NCI-H128 (cell line): ENCODE measurements at regions not wholly inside any gene's neighbourhood (a gene's known extent, or its start where the extent isn't known, plus 50 kb on each side); places are given as distances from the start of the nearest gene placed in this dataset.
"Not testable (repeated sequence)": the region's sequence is repeated elsewhere in the genome, so short reads cannot be mapped to it uniquely, and the experiment has no call there.

Experiments used
- DNase-seq: peaks from one replicate; lab custom pipeline; 2025; ENCODE audit not compliant: unreplicated experiment; lab: John Stamatoyannopoulos, UW

DNA sequence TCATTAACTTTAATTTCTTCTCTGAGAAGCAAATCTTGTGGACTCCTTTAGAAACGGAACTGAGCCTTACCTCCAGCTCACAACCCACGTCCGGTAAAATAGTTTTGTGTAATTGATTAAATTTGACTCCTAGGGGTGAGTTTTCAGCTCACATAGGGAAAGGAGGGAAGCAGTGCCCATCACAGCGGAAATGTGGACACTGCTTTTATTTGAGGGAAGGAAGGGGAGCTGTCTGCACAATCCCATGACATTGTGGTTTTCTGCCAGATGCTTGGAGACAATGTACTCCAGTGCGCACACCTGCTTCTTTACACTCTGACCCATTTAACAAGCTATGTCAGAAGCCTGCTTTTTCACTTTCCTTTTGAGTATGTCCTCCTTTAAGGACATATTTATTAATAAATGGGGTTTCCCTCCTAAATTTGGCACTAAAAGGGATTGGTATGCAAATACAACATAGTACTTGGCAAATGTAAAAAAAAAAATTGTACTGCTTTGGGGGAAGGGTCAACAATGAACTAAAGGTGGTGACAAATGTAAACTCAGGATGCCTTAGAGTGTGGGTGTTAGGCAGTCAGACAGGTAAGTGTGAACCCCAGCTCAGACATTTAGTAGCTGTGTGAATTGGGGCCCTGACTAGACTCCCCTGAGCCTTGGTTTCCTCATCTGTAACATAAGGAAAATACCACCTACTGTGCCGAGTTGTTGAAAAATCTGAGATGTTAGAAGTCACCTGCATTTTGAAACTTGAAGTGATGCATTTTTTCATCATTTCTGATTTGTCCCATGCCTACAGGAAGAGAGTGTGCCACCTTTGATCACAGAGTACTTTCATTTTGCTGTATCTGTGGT lies 90.2 kb upstream of the KLF6 start:
- DNase-seq: no peak

GRCh38 chr10:3874610-3874989 lies 89.6 kb upstream of the KLF6 start:
- DNase-seq: not testable (repeated sequence)

- DNase-seq: no peak
Observed at GRCh38 chr10:3873728-3874461, 88.9 kb upstream of the KLF6 start.

GRCh38 chr10:3872712-3873329 lies 87.8 kb upstream of the KLF6 start:
- no peak for DNase-seq

GRCh38 chr10:3871424-3871996 lies 86.5 kb upstream of the KLF6 start:
- DNase-seq: no peak

- no peak for DNase-seq
Observed at GRCh38 chr10:3869036-3869435, 84.0 kb upstream of the KLF6 start.

DNA sequence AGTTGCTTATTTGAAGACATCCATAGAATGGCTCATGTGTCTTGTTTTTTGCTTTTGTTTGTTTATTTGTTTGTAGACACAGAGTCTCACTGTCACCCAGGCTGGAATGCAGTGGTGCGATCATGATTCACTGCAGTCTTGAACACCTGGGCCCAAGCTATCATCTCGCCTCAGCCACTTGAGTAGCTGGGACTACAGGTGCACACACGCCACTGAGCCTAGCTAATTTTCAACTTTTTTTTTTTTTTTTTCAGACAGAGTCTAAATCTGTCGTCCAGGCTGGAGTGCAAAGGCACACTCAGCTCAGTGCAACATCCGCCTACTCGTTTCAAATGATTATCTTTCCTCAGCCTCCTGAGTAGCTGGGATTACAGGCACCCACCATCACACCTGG lies 83.3 kb upstream of the KLF6 start:
- no peak for DNase-seq

GRCh38 chr10:3867454-3868270 lies 82.7 kb upstream of the KLF6 start:
- DNase-seq: no peak

DNA sequence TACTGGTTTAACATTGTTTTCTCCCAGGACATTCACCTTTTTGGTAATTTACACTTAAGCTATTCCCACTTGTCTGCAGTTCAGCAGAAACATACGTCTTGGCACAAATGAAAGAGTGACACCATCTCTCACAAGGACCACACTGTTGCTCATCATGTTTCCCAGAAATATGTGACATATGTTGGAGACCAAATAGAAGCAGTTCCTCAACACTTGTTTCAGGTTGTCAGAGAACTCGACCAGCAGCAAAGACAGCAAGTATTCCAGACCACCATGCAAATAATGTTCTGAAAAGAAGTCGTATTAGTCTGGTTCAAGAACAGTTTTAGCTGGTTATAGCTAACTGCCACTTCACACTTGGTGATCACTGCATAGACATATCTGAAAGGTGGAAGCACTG lies 81.3 kb upstream of the KLF6 start:
- DNase-seq: no peak

DNA sequence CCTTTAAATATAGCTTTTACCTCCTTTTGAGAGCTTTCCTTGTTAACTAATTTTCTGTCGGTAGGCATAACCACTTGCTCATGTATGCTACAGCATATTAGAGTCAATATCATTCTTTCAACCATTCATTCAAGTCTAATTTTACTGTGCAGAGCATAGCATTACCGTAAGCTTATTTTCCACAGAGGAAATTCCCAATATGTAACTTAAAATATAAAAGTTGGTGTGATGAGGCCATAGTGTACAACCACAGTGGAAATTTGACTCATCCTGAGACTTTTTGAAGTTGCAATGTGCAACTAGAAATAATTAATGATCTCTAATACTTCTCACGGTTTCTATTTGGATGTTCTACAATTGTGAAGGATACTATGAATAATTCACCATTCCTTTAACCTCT lies 80.6 kb upstream of the KLF6 start:
- no peak for DNase-seq

- no peak for DNase-seq
Observed at GRCh38 chr10:3861795-3862194, 76.8 kb upstream of the KLF6 start.

DNA sequence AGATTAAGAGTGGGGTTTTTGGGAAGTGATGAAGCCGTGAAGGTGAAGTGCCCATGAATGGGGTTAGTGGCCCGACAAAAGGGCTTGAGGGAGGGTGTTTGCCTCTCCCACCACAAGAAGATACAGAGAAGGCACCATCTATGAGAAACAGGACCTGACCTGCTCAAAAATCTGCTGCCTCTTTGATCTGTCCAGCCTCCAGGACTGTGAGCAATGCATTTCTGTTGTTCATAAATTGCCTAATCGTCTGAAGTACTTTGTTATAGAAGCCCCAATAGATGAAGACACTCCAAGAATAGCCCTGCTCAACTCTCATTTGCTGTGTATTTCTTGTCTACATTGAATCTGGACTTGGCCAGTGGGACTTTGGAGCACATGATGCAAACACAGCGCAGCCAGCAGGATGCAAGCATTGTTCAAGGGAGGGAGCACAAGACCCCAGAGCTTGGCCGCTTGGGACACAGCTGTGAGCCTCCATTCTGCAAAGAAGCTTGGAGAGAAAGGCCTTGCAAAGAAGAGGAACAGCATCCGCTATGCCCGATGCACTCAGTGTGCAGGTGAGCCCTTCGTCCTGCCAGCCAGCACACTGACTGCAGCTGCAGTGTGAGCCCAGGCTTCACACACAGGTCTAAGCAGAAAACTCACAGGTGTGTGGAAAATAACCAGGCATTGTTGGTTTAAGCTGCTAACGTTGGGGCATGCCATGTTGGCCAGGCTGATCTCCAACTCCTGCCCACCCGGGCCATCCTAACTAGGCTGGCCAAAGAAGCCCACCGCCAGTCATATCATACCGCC lies 73.2 kb upstream of the KLF6 start:
- DNase-seq: no peak

DNA sequence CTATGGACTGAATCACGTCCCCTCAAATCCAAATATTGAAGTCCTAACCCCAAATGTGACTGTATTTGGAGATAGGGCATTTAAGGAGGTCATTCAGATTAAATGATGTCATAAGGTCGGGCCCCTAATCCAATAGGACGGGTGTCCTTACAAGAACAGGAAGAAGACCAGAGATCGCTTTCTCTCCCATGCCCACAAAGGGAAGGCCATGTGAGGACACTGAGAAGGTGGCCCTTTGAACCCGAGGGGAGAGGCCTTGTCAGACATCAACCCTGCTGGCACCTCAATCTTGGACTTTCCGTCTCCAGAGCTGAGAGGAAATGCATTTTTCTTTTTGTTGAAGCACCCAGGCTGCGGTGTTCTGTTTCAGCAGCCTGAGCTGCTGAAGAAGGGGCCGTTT lies 72.3 kb upstream of the KLF6 start:
- DNase-seq: no peak

DNA sequence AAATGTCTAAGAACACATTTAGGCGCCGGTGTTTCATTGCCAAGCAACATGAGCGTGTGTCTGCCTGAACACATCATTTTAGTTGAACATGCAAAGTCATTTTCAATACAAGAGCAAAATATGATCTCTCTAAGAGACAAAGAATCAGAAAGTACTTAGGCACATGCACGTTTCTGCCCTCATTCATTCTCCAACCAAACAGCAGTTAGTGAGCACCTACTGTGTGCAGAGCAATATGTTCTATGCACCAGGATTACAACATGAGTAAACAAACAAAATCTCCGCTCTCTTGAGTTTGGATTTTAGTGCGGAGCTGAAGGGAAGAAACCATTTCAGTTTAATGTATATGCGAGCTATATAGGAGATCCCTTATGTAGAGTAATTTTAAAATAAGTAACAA lies 71.6 kb upstream of the KLF6 start:
- DNase-seq: no peak

DNA sequence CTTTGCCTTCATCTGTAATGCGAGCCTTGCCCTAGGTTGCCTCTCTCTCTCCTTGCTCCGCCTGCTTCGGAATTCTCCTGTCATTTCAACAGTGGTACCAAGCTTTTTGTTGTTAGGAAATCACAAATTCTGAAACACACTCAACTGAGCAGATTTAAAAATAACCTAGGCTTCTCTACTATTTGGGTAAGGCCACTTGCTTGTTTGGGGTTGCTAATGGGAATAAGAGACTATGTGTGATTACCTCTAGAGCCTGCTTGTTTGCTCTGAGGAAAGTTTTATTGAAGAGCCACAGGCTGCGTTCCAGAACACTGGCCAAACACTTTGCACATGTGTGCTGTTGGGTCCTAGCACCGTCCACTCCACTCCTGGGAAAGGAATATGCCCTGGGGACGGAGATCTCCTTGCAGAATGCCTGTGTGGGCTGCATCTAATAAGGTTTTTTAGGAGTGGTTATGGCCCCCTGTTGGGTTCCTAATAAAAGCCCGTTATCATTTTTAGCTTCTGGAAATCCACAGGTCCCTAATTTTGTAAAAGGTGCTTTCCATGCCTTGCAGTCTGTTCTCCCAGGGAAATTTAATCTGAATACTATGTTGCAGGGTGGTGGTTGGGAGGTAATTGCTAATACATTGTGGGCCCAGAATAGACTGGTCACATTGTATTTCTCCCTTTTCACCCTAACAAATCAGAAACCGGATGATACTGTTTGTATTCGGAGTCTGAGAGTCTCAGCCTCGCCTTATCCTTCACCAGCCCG lies 68.7 kb upstream of the KLF6 start:
- DNase-seq: no peak

DNA sequence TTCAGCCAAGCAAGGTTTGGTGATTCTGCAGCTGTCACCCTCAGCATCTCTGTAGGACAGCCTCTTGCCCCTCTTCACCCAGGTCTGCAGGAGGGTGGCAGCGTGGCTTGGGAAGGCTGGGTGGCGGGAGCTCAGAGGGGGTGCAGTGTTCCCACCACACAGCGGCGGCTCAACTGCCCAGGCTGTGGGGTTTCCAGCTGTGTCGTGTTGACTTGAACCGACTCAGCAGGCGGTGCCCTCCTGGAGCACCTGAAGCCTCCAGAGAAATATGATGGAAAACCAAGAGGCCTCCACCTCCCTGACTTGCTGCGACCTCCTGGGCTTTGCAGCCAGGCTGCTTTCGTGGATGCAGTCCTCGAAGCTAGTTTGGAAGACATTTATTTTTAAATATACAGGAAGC lies 68.0 kb upstream of the KLF6 start:
- DNase-seq: no peak

- DNase-seq: no peak
Observed at GRCh38 chr10:3852147-3852904, 67.3 kb upstream of the KLF6 start.

GRCh38 chr10:3850999-3851937 lies 66.3 kb upstream of the KLF6 start:
- DNase-seq: no peak
